Testis (tissue), 2 donors: ENCODE measurements at regions not wholly inside any gene's neighbourhood (a gene's known extent, or its start where the extent isn't known, plus 50 kb on each side); places are given as distances from the start of the nearest gene placed in this dataset.

ENCODE experiments used
- DNase-seq: peaks from one replicate; pipeline ENCODE4 v3.0.0-alpha.2; 2019
- H3K27ac ChIP-seq, 2 donors: fragments of 200-600 bp; sonication (generic); one replicate each; pipeline ENCODE4 v1.5.1; 2019
- H3K27me3 ChIP-seq: fragments of 200-600 bp; sonication (generic); one replicate; pipeline ENCODE4 v1.5.1; 2019
- H3K36me3 ChIP-seq: fragments of 200-600 bp; sonication (generic); one replicate; pipeline ENCODE4 v1.5.1; 2017; ENCODE audit warnings: low read depth; ENCODE audit errors: missing control alignments
- H3K4me1 ChIP-seq: fragments of 200-600 bp; sonication (generic); one replicate; pipeline ENCODE4 v1.5.1; 2019
- H3K4me3 ChIP-seq, 2 donors: fragments of 200-600 bp; sonication (generic); one replicate each; pipeline ENCODE4 v1.5.1; 2017 to 2019
- H3K9me3 ChIP-seq: fragments of 200-600 bp; sonication (generic); one replicate; pipeline ENCODE4 v1.5.1; 2017
- POLR2A ChIP-seq: fragments of 450-650 bp; IDR thresholded peaks from one replicate; pipeline ENCODE4 v1.6.1; 2017; ENCODE audit warnings: antibody characterized with exemption, mild to moderate bottlenecking, moderate library complexity
- WGBS, 2 donors: methylation state at CpG; one replicate each; pipeline ENCODE4 v1.1.5; 2018; 5-methylcytosine and 5-hydroxymethylcytosine counted together
- intact Hi-C: fragments of 100-400 bp; cut with DNase I; formaldehyde crosslinking; loops from one replicate; pipeline ENCODE4 v1.15.1; 2023; ENCODE audit warnings: low total_unique reads
- TF ChIP-seq, protein P1 (sequence below), 3 experiments: fragments of 450-650 bp in 2 of 3; fragments of 200-600 bp in 1 of 3; sonication (generic) in 1 of 3; IDR thresholded peaks; one replicate each; pipeline ENCODE4 v1.5.1; 2016 to 2019; ENCODE audit warnings: antibody characterized with exemption in 3 of 3, mild to moderate bottlenecking in 2 of 3, moderate library complexity in 1 of 3

DNA sequence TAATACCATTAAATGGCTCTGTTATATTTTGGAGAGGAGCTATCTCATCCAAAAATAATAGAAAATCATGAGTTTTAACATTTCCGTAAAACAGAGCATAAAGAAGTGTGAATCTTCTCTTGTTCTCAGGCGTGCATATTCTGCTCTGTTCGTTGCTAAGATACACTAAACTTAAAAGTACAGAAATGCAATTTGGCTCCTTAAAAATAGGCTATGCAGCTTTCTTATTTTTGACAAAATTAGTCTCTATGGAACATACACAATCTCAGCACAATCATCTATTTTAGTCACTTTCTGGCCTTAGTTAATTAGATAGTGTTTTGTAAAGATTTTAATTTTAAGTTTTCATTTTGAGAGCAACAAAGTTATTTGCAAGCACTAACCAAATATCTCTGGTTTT is 79.0 kb upstream of the USP25 start:
- intact Hi-C loops = no loop called here
- 67 to 68% methylated on average over 3 of the region's 3 CpGs for WGBS, 2 donors
- no peak overlapping the region for H3K4me3 ChIP-seq
- no peaks in the 10 kb centered on the region for H3K36me3 ChIP-seq
- no peaks in the 10 kb centered on the region for H3K9me3 ChIP-seq
- DNase-seq = no peak
- H3K27me3 ChIP-seq = no peaks in the 10 kb centered on the region
- H3K4me1 ChIP-seq = no peaks in the 10 kb centered on the region
- TF ChIP-seq POLR2A = no peak
- TF ChIP-seq, protein P1, sequence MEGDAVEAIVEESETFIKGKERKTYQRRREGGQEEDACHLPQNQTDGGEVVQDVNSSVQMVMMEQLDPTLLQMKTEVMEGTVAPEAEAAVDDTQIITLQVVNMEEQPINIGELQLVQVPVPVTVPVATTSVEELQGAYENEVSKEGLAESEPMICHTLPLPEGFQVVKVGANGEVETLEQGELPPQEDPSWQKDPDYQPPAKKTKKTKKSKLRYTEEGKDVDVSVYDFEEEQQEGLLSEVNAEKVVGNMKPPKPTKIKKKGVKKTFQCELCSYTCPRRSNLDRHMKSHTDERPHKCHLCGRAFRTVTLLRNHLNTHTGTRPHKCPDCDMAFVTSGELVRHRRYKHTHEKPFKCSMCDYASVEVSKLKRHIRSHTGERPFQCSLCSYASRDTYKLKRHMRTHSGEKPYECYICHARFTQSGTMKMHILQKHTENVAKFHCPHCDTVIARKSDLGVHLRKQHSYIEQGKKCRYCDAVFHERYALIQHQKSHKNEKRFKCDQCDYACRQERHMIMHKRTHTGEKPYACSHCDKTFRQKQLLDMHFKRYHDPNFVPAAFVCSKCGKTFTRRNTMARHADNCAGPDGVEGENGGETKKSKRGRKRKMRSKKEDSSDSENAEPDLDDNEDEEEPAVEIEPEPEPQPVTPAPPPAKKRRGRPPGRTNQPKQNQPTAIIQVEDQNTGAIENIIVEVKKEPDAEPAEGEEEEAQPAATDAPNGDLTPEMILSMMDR (IDR thresholded peaks at IDR 0.05) = no peak
- H3K27ac ChIP-seq = no peak overlapping the region

DNA sequence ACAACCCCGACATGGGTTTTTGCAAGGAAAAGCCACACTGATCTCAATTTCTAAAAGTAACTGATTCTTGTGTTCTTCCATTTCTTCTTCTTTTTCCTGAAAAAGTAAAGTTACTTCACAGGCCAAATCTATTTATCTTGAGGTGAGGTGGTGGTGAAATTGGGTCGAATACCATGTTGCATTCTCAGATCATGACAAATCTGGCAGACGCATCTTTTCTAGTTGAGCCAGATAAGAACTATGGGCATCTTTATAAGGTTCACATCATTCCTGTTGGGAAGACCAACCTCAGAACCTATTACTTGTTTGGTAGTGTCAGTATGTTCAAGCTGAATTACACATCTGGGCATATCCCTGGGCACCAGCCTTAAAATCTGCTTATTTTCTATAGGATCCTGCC is 78.6 kb upstream of the USP25 start:
- intact Hi-C loops = no loop called here
- Histone ChIP-seq H3K4me3 (no peak overlapping the region), H3K4me1 (no peaks in the 10 kb centered on the region), H3K27me3 (no peaks in the 10 kb centered on the region), H3K9me3 (no peaks in the 10 kb centered on the region), H3K36me3 (no peaks in the 10 kb centered on the region), H3K27ac (no peak overlapping the region)
- WGBS, 2 donors = 60 to 81% methylated on average over 3 of the region's 3 CpGs
- DNase-seq = no peak
- TF ChIP-seq, protein P1 (IDR thresholded peaks at IDR 0.05) = no peak

DNA sequence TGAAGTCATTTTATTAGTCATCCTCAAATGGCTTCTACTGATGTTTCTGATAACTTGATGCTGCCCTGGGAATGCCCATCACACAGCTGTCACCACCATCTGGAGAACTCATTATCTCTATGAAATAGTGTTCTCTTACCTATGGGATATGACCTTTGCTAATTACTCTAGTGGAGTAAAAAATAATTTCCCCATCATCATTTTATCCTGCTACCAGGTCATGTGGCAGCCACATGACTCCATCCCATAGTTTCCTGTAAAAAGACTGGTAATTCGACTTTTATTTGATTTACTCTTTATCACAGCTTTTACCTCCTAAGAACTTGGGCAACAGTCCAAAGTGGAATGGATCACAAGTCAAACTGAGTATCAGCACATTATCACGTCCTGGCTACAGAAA is 76.1 kb upstream of the USP25 start:
- intact Hi-C loops = no loop called here

DNA sequence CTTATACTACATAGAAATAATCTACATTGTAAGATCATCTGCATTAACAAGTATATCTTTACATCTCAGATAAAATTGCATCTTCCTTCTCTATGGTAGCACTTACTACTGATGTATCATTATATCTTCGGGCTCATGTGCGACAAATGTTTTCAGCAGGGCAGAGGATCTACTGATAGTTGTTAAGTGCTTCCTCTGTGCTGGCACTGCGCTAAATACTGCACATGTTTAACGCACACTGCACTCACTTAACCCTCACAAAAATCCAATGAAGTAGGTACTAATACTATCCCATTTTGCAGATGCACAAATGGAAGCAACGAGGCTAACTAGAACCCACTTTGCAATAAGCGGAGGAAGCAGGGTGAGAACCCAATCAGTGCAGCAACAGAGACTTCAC is 75.6 kb upstream of the USP25 start:
- Histone ChIP-seq H3K27ac (no peak overlapping the region), H3K36me3 (no peaks in the 10 kb centered on the region), H3K4me3 (no peak overlapping the region), H3K9me3 (no peaks in the 10 kb centered on the region), H3K27me3 (no peaks in the 10 kb centered on the region), H3K4me1 (no peaks in the 10 kb centered on the region)
- intact Hi-C loops = no loop called here
- 77 to 80% methylated on average over 6 of the region's 6 CpGs for WGBS, 2 donors
- no peak for DNase-seq
- TF ChIP-seq, protein P1 (IDR thresholded peaks at IDR 0.05) = no peak
- no peak for TF ChIP-seq POLR2A

More for the DNA sequence above, 76.1 kb upstream of the USP25 start:
- no peak overlapping the region for H3K27ac ChIP-seq
- H3K4me3 ChIP-seq = no peak overlapping the region
- DNase-seq = no peak
- H3K36me3 ChIP-seq = no peaks in the 10 kb centered on the region
- H3K27me3 ChIP-seq = no peaks in the 10 kb centered on the region
- 46 to 52% methylated on average over 2 of the region's 2 CpGs for WGBS, 2 donors
- TF ChIP-seq, protein P1 (IDR thresholded peaks at IDR 0.05) = no peak
- no peak for TF ChIP-seq POLR2A
- no peaks in the 10 kb centered on the region for H3K9me3 ChIP-seq
- no peaks in the 10 kb centered on the region for H3K4me1 ChIP-seq

DNA sequence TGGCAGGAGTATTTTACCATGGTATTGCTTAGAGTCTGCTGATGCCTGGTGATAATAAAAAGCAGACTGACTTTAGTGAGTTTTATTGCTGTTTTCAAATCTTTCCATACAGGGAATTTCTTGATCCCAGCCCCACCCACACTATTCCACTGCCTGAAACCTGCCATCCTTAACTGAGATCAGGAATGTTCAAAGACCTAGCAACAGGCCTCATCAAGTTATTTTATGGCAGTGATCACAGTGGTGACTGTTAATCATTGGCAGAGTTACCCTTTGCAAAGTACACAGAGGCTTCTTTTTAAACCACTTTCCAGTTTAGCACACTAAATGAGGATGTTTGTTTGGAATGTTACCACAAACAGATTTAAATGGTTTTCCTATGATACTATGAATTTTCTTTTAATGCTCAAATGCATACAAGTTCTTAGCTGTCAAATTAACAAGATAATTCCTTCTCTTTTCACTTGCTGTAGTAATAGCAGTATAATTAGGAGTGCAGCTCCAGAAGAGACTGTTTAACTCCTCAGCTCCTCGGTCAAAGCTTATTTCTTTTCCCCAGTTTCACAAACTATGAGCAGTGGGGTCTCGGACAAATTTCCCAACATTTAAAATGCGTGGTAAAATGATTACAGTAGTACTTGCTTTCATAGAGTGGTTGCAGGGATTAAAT is 69.9 kb upstream of the USP25 start:
- WGBS, 2 donors = 47 to 73% methylated on average over 3 of the region's 3 CpGs
- no peak for TF ChIP-seq POLR2A
- TF ChIP-seq, protein P1 (IDR thresholded peaks at IDR 0.05) = no peak
- Histone ChIP-seq H3K36me3 (no peaks in the 10 kb centered on the region), H3K9me3 (no peaks in the 10 kb centered on the region), H3K4me3 (no peak overlapping the region), H3K4me1 (no peaks in the 10 kb centered on the region), H3K27me3 (no peaks in the 10 kb centered on the region), H3K27ac (no peak overlapping the region)
- DNase-seq = no peak
- intact Hi-C loops = no loop called here
